ENCODE measurements at regions not wholly inside any gene's neighbourhood (a gene's known extent, or its start where the extent isn't known, plus 50 kb on each side); places are given as distances from the start of the nearest gene placed in this dataset.
"Not testable (repeated sequence)": the region's sequence is repeated elsewhere in the genome, so short reads cannot be mapped to it uniquely, and the experiment has no call there.

GRCh38 chr4:137800861-137801260, 268.6 kb upstream of the PCDH18 start:
- DNase-seq (ENCODE audit: low spot score): no peak
- intact Hi-C loops (cut with DNase I): no loop called here

GRCh38 chr4:137794764-137795254, 262.5 kb upstream of the PCDH18 start:
- intact Hi-C loops (cut with DNase I): no loop called here
- no peak for DNase-seq (ENCODE audit: low spot score)

- DNase-seq (ENCODE audit: low spot score): not testable (repeated sequence)
Observed at GRCh38 chr4:137789263-137789662, 257.0 kb upstream of the PCDH18 start.

GRCh38 chr4:137783923-137784322, 251.6 kb upstream of the PCDH18 start:
- DNase-seq (ENCODE audit: low spot score); intact Hi-C loops (cut with DNase I): not testable (repeated sequence)

More at GRCh38 chr4:137789263-137789662, 257.0 kb upstream of the PCDH18 start:
- intact Hi-C loops (cut with DNase I): not testable (repeated sequence)

- intact Hi-C loops (cut with DNase I): no loop called here
- DNase-seq (ENCODE audit: low spot score): no peak
Observed at GRCh38 chr4:137775701-137776100, 243.4 kb upstream of the PCDH18 start.

- intact Hi-C loops (cut with DNase I): no loop called here
- no peak for DNase-seq (ENCODE audit: low spot score)
Observed at GRCh38 chr4:137774501-137774900, 242.2 kb upstream of the PCDH18 start.

GRCh38 chr4:137768881-137769280, 236.6 kb upstream of the PCDH18 start:
- intact Hi-C loops (cut with DNase I): no loop called here

GRCh38 chr4:137768196-137768595, 235.9 kb upstream of the PCDH18 start:
- intact Hi-C loops (cut with DNase I): no loop called here
- DNase-seq (ENCODE audit: low spot score): no peak

More at GRCh38 chr4:137768881-137769280, 236.6 kb upstream of the PCDH18 start:
- DNase-seq (ENCODE audit: low spot score): no peak

GRCh38 chr4:137762591-137762990, 230.3 kb upstream of the PCDH18 start:
- DNase-seq (ENCODE audit: low spot score): no peak
- intact Hi-C loops (cut with DNase I): no loop called here

- intact Hi-C loops (cut with DNase I): no loop called here
- DNase-seq (ENCODE audit: low spot score): no peak
Observed at GRCh38 chr4:137754652-137755471, 222.6 kb upstream of the PCDH18 start.

GRCh38 chr4:137749466-137749865, 217.2 kb upstream of the PCDH18 start:
- intact Hi-C loops (cut with DNase I): no loop called here

GRCh38 chr4:137748616-137749015, 216.3 kb upstream of the PCDH18 start:
- intact Hi-C loops (cut with DNase I): no loop called here
- DNase-seq (ENCODE audit: low spot score): no peak

More at GRCh38 chr4:137749466-137749865, 217.2 kb upstream of the PCDH18 start:
- no peak for DNase-seq (ENCODE audit: low spot score)

GRCh38 chr4:137740141-137740540, 207.8 kb upstream of the PCDH18 start:
- intact Hi-C loops (cut with DNase I): no loop called here
- DNase-seq (ENCODE audit: low spot score): no peak

- no peak for DNase-seq (ENCODE audit: low spot score)
- intact Hi-C loops (cut with DNase I): no loop called here
Observed at GRCh38 chr4:137739391-137739790, 207.1 kb upstream of the PCDH18 start.

GRCh38 chr4:137738375-137738990, 206.2 kb upstream of the PCDH18 start:
- intact Hi-C loops (cut with DNase I): no loop called here
- DNase-seq (ENCODE audit: low spot score): no peak

- no peak for DNase-seq (ENCODE audit: low spot score)
- intact Hi-C loops (cut with DNase I): no loop called here
Observed at GRCh38 chr4:137735561-137736104, 203.3 kb upstream of the PCDH18 start.

GRCh38 chr4:137733174-137734141, 201.2 kb upstream of the PCDH18 start:
- DNase-seq (ENCODE audit: low spot score); intact Hi-C loops (cut with DNase I): not testable (repeated sequence)

- DNase-seq (ENCODE audit: low spot score): no peak
- intact Hi-C loops (cut with DNase I): no loop called here
Observed at GRCh38 chr4:137722910-137723309, 190.6 kb upstream of the PCDH18 start.

GRCh38 chr4:137711502-137711901, 179.2 kb upstream of the PCDH18 start:
- DNase-seq (ENCODE audit: low spot score): no peak
- intact Hi-C loops (cut with DNase I): no loop called here

Data from cardiac septum (tissue), 1 donor.